Right atrium auricular region (tissue), 2 donors: ENCODE measurements at regions not wholly inside any gene's neighbourhood (a gene's known extent, or its start where the extent isn't known, plus 50 kb on each side); places are given as distances from the start of the nearest gene placed in this dataset.

Experiments
- DNase-seq: peaks from one replicate; pipeline ENCODE4 v3.0.0-alpha.2; 2019; ENCODE audit warnings: low spot score
- H3K27ac ChIP-seq, 2 donors: fragments of 200-600 bp; sonication (generic); 1 replicate in 1 of 2; 2 replicates in 1 of 2; pipeline ENCODE4 v1.5.1; 2016 to 2019
- H3K27me3 ChIP-seq, 2 donors: fragments of 200-600 bp; sonication (generic); one replicate each; pipeline versions ENCODE4 v1.5.1 to v1.6.0; 2017 to 2019
- H3K36me3 ChIP-seq: fragments of 200-600 bp; sonication (generic); one replicate; pipeline ENCODE4 v1.5.1; 2016
- H3K4me1 ChIP-seq, 2 donors: fragments of 200-600 bp; sonication (generic); one replicate each; pipeline versions ENCODE4 v1.5.1 to v1.6.0; 2017 to 2019
- H3K4me3 ChIP-seq, 2 donors: fragments of 200-600 bp; sonication (generic); 1 replicate in 1 of 2; 2 replicates in 1 of 2; pipeline ENCODE4 v1.5.1; 2017 to 2019; ENCODE audit warnings: mild to moderate bottlenecking in 1 of 2, moderate library complexity in 1 of 2
- H3K9me3 ChIP-seq, 2 donors: fragments of 200-600 bp; sonication (generic); one replicate each; pipeline ENCODE4 v1.5.1; 2019
- TF ChIP-seq, protein P1 (sequence below), 2 donors: fragments of 200-600 bp; sonication (generic); IDR thresholded peaks; one replicate each; pipeline ENCODE4 v1.5.1; 2019; ENCODE audit warnings: antibody characterized with exemption in 2 of 2

DNA sequence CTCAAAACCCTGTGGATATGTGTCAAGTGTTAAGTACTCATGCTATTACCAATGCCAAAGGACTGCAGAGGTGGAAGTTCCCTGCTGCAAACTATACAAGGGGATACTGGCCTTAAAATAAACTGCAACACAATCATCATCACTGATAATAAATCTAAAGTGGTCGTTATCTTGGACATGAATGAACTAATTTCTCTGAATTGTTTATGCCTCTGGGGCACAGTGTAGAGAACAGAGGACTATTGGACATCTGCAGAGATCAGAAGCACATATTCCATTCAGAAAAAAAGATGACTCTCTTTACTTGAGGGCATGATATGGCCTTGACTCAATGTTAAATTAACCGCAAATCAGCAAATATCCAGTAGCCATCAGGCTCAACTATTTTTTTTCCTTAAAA, 542.6 kb upstream of the IGFBP7 start:
- no peak overlapping the region for H3K4me3 ChIP-seq
- H3K27ac ChIP-seq: no peak overlapping the region
- H3K9me3 ChIP-seq: no peaks in the 10 kb centered on the region
- H3K27me3 ChIP-seq: no peaks in the 10 kb centered on the region
- TF ChIP-seq, protein P1, sequence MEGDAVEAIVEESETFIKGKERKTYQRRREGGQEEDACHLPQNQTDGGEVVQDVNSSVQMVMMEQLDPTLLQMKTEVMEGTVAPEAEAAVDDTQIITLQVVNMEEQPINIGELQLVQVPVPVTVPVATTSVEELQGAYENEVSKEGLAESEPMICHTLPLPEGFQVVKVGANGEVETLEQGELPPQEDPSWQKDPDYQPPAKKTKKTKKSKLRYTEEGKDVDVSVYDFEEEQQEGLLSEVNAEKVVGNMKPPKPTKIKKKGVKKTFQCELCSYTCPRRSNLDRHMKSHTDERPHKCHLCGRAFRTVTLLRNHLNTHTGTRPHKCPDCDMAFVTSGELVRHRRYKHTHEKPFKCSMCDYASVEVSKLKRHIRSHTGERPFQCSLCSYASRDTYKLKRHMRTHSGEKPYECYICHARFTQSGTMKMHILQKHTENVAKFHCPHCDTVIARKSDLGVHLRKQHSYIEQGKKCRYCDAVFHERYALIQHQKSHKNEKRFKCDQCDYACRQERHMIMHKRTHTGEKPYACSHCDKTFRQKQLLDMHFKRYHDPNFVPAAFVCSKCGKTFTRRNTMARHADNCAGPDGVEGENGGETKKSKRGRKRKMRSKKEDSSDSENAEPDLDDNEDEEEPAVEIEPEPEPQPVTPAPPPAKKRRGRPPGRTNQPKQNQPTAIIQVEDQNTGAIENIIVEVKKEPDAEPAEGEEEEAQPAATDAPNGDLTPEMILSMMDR (IDR thresholded peaks at IDR 0.05): no peak
- H3K4me1 ChIP-seq: no peaks in the 10 kb centered on the region
- DNase-seq: no peak
- no peaks in the 10 kb centered on the region for H3K36me3 ChIP-seq

DNA sequence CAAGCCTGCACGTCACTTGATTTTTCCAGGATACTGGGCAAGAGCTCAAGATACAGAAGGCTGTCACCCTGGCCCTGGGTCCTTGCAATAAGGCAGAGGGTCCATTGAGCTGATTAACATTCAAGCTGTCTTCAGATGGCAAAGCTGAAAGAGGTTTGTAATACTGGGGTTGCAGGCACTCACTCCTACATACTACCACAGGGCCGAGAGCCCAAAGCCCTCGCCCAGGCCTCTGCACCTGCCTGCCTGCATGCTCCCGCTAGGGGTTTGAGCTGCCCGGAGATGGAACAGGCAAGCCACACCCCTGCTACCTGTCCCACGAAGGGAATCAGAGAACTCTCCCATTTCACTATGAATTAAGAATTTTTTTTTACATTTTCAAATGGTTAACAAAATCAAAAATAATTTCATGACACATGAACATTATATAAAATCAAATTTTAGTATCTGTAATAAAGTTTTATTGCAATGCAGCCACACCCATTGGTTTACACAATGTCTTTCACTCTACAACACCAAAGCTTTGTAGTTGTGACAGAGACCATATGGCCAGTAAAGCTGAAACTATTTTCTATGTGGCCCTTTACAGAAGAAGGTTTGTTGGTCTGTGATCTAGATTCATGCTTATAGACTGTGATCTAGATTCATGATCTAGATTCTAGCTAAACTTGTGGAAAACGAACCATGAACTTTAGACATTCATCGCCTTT, 530.4 kb upstream of the IGFBP7 start:
- no peak for DNase-seq
- H3K9me3 ChIP-seq: no peaks in the 10 kb centered on the region
- TF ChIP-seq, protein P1 (IDR thresholded peaks at IDR 0.05): no peak
- no peak overlapping the region for H3K4me3 ChIP-seq
- no peaks in the 10 kb centered on the region for H3K27me3 ChIP-seq
- no peaks in the 10 kb centered on the region for H3K36me3 ChIP-seq
- no peaks in the 10 kb centered on the region for H3K4me1 ChIP-seq
- H3K27ac ChIP-seq: no peak overlapping the region

DNA sequence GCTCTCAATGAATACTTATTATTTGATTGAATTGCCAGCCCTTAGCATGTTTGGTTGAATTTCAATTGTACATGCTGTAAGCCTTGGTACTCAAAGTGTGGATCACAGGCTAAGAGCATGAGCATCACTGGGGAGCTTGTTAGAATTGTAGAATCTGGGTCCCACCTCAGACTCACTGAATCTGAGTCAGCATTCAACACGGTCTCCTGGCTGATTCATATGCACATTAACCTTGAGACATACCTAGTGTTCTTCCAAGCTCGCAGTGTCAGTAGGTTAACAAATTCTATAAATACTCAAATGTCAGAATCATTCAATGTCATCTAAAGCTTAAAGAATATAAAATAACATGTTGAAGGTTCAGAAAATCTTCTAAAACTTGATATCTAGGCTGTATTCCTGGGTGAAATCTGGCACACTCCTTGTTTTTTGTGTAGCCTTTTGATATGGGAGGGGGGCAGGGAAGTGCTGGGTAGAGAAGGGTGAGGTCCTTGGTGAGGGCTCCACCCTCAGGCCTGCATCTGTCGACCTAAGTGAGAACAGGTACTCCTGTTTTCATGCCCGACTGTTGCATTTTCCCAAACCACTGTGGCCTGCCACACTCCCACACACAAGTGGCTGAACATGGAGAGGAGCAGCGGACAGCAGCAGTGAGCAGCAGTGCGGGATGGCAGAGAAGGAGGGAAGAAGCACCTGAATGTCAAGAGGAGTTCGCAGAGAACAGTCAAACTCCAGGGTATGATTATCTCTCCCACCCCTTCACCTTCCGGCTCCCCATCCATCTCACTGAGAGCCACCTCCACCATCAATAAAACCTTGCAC, 529.6 kb upstream of the IGFBP7 start:
- Histone ChIP-seq H3K9me3 (no peaks in the 10 kb centered on the region), H3K36me3 (no peaks in the 10 kb centered on the region), H3K4me3 (no peak overlapping the region), H3K4me1 (no peaks in the 10 kb centered on the region), H3K27me3 (no peaks in the 10 kb centered on the region), H3K27ac (no peak overlapping the region)
- TF ChIP-seq, protein P1 (IDR thresholded peaks at IDR 0.05): no peak
- DNase-seq: no peak

DNA sequence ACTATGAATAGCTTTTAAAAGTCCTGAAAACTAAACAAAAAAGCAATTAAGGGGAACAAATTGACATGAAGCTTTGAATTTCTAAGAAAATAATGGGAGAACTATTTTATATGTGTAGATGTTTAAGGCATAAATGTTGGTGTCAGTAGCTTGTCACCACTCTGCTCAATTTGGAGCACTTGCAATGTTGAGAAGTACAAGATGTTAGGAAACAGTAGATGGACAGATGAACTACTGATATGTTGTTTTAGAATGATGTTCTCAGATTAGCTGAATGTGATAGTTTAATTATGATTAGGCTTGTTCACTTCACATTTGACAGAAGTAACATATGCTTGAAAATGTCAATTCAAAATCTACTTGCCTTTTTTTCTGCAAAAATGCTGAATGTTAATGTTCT, 525.7 kb upstream of the IGFBP7 start:
- Histone ChIP-seq H3K27ac (no peak overlapping the region), H3K27me3 (no peaks in the 10 kb centered on the region), H3K36me3 (no peaks in the 10 kb centered on the region), H3K4me3 (no peak overlapping the region), H3K4me1 (no peaks in the 10 kb centered on the region), H3K9me3 (no peaks in the 10 kb centered on the region)
- TF ChIP-seq, protein P1 (IDR thresholded peaks at IDR 0.05): no peak
- no peak for DNase-seq

DNA sequence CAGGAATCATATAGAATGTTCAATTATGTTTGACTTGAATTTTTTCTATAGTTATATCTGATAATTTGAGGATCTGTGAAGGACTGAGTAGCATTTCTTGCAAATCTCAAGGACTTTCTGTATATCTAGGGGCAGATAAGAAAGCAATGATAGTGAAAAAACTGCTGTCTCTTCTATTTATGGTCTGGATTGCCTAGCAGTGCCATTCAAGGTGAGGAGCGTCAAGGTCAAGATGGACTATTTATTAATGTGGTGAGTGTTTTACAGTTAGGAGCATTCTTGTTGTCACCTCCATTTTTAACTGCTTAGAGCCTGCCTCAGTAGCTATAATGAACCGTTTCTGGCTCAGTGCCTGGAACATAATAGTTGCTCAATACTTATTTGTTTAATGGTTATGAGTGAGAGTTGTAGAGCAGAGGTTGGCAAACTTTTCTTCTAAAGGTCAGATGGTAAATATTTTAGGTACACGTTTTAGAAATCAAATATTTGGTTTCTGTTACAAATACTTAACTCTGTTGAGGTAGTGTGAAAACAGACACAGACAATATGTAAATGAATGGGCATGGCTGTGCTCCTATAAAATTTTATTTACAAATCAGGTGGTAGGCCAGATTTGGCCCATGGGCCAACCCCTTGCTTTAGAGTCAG, 523.2 kb upstream of the IGFBP7 start:
- no peaks in the 10 kb centered on the region for H3K4me1 ChIP-seq
- no peak overlapping the region for H3K27ac ChIP-seq
- no peaks in the 10 kb centered on the region for H3K36me3 ChIP-seq
- H3K9me3 ChIP-seq: no peaks in the 10 kb centered on the region
- no peak for DNase-seq
- H3K27me3 ChIP-seq: no peaks in the 10 kb centered on the region
- no peak overlapping the region for H3K4me3 ChIP-seq
- TF ChIP-seq, protein P1 (IDR thresholded peaks at IDR 0.05): no peak
